Gastrocnemius medialis (tissue), 4 donors: ENCODE measurements at regions not wholly inside any gene's neighbourhood (a gene's known extent, or its start where the extent isn't known, plus 50 kb on each side); places are given as distances from the start of the nearest gene placed in this dataset.

Experiments used
- ATAC-seq, 2 donors: fragments of 150-250 bp; one replicate each; pipeline ENCODE4 v1.9.1; 2016
- DNase-seq, 2 donors: peaks; one replicate each; pipeline ENCODE4 v3.0.0-alpha.2; 2019
- H3K27ac ChIP-seq, 4 donors: fragments of 200-600 bp; sonication (generic); 1 replicate in 1 of 4; 2 replicates in 3 of 4; pipeline ENCODE4 v1.5.1; 2016 to 2018; ENCODE audit warnings: mild to moderate bottlenecking in 2 of 4, moderate library complexity in 1 of 4
- H3K27me3 ChIP-seq, 3 donors: fragments of 200-600 bp; sonication (generic) in 2 of 3; 1 replicate in 1 of 3; 2 replicates in 2 of 3; pipeline versions ENCODE4 v1.5.1 to v1.6.0; 2016 to 2019; ENCODE audit warnings: mild to moderate bottlenecking in 1 of 3, moderate library complexity in 1 of 3
- H3K36me3 ChIP-seq, 2 donors: fragments of 200-600 bp; sonication (generic) in 1 of 2; one replicate each; pipeline ENCODE4 v1.5.1; 2017 to 2018
- H3K4me1 ChIP-seq, 2 donors: fragments of 200-600 bp; sonication (generic) in 1 of 2; one replicate each; pipeline ENCODE4 v1.5.1; 2016 to 2017; ENCODE audit warnings: mild to moderate bottlenecking in 2 of 2
- H3K4me3 ChIP-seq, 4 donors: fragments of 200-600 bp; sonication (generic) in 3 of 4; 1 replicate in 1 of 4; 2 replicates in 3 of 4; pipeline ENCODE4 v1.5.1; 2016 to 2019; ENCODE audit warnings: mild to moderate bottlenecking in 2 of 4
- H3K9me3 ChIP-seq, 3 donors: fragments of 200-600 bp; sonication (generic) in 2 of 3; 1 replicate in 1 of 3; 2 replicates in 2 of 3; pipeline ENCODE4 v1.5.1; 2016 to 2019
- POLR2A ChIP-seq, 2 donors: fragments of 450-650 bp; IDR thresholded peaks; one replicate each; pipeline ENCODE4 v1.6.1; 2017; ENCODE audit warnings: antibody characterized with exemption in 2 of 2, mild to moderate bottlenecking in 2 of 2, moderate library complexity in 2 of 2
- in situ Hi-C, 4 donors: fragments of 200-750 bp; cut with MboI; loops; one replicate each; pipeline versions ENCODE4 v1.15.0 to v1.8.0; 2017; ENCODE audit warnings: low sequenced_read_pairs in 4 of 4
- intact Hi-C: fragments of 100-400 bp; cut with DNase I; formaldehyde crosslinking; loops from one replicate; pipeline ENCODE4 v1.15.1; 2023; ENCODE audit warnings: low total_unique reads
- TF ChIP-seq, protein P1 (sequence below), 5 experiments: fragments of 450-650 bp in 3 of 5; fragments of 200-600 bp in 2 of 5; sonication (generic) in 2 of 5; IDR thresholded peaks in 4 of 5; conservative IDR thresholded peaks in 1 of 5; 1 replicate in 4 of 5; 2 replicates in 1 of 5; pipeline ENCODE4 v1.5.1; 2016 to 2019; ENCODE audit warnings: antibody characterized with exemption in 5 of 5, mild to moderate bottlenecking in 3 of 5, moderate library complexity in 3 of 5

DNA sequence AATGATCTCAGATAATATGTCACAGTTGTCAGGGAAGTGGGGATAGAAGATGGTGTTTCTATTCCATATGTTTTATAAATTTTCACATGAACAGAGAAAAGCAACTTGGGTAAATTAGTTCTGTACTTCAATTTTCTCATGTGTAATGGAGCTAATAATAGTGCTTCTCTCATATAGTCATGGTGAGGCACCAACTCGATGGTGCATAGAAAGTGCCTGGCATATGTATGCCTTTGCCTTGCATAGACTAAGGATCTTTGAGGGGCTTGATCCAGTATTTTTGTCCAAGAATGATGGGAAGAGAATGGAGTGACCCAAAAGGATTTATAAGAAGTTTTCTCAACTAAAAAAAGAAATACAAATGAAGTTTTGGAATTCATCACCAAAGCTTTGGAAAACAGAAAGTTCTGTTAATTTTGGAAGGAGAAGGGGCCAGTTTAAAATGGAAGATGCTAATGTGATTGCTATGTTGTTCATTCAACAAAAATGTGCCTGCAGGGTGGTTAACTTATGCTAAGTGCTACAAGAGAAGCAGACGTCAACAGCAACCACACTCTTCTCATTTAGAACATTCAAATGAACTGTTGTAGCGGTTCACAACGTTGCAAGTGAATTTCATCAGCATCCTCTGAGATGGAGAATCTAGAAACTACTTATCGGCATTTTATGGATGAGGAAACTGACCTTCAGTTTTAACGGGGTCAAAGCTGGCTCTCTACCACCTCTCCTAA is 86.1 kb downstream of the RTP4 start:
- TF ChIP-seq, protein P1, sequence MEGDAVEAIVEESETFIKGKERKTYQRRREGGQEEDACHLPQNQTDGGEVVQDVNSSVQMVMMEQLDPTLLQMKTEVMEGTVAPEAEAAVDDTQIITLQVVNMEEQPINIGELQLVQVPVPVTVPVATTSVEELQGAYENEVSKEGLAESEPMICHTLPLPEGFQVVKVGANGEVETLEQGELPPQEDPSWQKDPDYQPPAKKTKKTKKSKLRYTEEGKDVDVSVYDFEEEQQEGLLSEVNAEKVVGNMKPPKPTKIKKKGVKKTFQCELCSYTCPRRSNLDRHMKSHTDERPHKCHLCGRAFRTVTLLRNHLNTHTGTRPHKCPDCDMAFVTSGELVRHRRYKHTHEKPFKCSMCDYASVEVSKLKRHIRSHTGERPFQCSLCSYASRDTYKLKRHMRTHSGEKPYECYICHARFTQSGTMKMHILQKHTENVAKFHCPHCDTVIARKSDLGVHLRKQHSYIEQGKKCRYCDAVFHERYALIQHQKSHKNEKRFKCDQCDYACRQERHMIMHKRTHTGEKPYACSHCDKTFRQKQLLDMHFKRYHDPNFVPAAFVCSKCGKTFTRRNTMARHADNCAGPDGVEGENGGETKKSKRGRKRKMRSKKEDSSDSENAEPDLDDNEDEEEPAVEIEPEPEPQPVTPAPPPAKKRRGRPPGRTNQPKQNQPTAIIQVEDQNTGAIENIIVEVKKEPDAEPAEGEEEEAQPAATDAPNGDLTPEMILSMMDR (IDR thresholded peaks at IDR 0.05 in 4 of 5, conservative IDR thresholded peaks at IDR 0.05 in 1 of 5) = no peak
- no peak for TF ChIP-seq POLR2A (IDR thresholded peaks at IDR 0.05)
- Histone ChIP-seq H3K4me3 (no peak overlapping the region), H3K27ac (no peak overlapping the region), H3K27me3 (no peaks in the 10 kb centered on the region), H3K36me3 (no peaks in the 10 kb centered on the region), H3K9me3 (no peaks in the 10 kb centered on the region), H3K4me1 (no peaks in the 10 kb centered on the region)
- in situ Hi-C loops (no loop called here), intact Hi-C loops (no loop called here)
- no peak for ATAC-seq
- no peak for DNase-seq

DNA sequence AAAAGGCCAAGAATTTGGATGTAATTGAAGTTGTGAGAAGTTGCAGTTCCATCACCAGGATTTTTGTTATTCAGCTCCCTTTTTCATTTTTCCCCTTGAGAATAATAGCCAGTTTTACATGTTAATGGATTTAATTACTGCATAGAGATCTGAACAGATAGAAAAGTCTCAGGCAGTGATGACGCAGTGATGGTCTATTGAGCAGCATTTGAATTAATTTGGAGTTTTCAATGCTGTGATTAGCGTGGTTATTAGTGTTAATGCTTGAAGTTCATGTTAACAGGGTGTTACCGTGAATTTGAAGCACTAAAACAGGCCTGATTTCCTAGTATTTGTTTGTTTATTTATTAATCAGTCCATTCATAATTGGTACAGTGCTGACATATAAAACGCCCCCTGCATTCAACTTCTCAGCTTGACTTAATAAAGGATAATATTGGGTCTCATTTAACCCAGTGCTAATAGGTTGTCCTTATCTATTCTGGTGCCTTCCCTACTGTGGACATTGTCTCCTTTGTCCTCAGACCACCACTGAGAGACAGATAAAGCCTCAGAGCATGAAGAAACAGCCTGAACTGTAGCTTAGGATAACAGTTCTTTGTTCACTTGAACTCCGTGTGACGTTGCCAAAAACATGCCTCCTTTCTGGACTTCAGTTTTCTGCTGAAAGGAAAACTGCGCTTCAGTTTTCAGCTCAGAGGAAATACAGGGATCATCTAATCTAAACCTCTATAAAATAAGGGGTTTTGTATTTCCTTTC is 82.4 kb downstream of the RTP4 start:
- Histone ChIP-seq H3K4me1 (no peaks in the 10 kb centered on the region), H3K36me3 (no peaks in the 10 kb centered on the region), H3K27ac (no peak overlapping the region), H3K4me3 (no peak overlapping the region), H3K9me3 (no peaks in the 10 kb centered on the region), H3K27me3 (no peaks in the 10 kb centered on the region)
- TF ChIP-seq POLR2A (IDR thresholded peaks at IDR 0.05) = no peak
- no peak for DNase-seq
- ATAC-seq = no peak
- intact Hi-C loops = no loop called here
- in situ Hi-C loops = no loop called here

DNA sequence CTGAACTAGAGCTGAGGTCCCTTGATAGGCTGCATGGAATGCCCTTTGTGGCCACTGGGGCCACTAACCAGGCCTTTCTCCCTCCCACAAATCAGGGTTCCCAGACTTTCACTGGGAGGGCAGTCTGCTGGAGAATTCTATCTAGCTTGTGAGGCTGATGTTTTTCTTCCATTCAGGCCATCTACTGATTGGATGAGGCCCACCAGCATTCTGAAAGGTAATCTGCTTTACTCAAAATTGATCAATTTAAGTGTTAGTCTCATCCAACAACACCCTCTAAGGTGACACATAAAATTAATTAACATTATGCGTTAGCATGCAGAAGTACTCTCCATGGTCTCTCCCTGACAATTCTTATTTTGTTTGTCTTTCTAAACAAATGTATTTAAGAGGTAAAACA is 80.5 kb downstream of the RTP4 start:
- ATAC-seq (no peak), DNase-seq (no peak)
- H3K4me1 ChIP-seq = no peaks in the 10 kb centered on the region
- in situ Hi-C loops = no loop called here
- no peaks in the 10 kb centered on the region for H3K36me3 ChIP-seq
- H3K27ac ChIP-seq = no peak overlapping the region
- intact Hi-C loops = no loop called here
- H3K9me3 ChIP-seq = no peaks in the 10 kb centered on the region
- no peak for TF ChIP-seq POLR2A (IDR thresholded peaks at IDR 0.05)
- TF ChIP-seq, protein P1 (IDR thresholded peaks at IDR 0.05 in 4 of 5, conservative IDR thresholded peaks at IDR 0.05 in 1 of 5) = no peak
- no peaks in the 10 kb centered on the region for H3K27me3 ChIP-seq
- H3K4me3 ChIP-seq = no peak overlapping the region

DNA sequence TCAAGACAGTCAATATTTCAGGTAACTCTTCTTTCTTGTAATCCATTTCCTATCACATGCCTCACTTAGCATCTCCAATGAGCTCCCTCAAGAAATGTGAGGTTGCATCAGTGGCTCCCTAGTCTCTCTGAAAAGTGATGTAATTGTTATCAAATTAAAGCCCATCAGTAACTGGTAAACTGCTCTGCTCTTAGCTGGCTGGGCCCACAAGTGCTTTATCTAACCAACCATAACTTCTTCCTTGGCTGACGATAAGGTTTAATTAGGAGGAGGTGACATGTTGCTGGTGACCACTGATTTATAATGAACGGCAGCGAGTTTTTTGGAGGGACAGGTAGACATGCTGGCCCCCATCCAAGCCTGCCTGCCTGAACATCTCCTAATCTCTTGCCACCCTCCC is 79.6 kb downstream of the RTP4 start:
- no peak for ATAC-seq
- no peaks in the 10 kb centered on the region for H3K4me1 ChIP-seq
- no peak overlapping the region for H3K27ac ChIP-seq
- intact Hi-C loops = no loop called here
- H3K36me3 ChIP-seq = no peaks in the 10 kb centered on the region
- H3K27me3 ChIP-seq = no peaks in the 10 kb centered on the region
- no peak for TF ChIP-seq POLR2A (IDR thresholded peaks at IDR 0.05)
- TF ChIP-seq, protein P1 (IDR thresholded peaks at IDR 0.05 in 4 of 5, conservative IDR thresholded peaks at IDR 0.05 in 1 of 5) = no peak
- no peaks in the 10 kb centered on the region for H3K9me3 ChIP-seq
- in situ Hi-C loops = no loop called here
- H3K4me3 ChIP-seq = no peak overlapping the region
- no peak for DNase-seq

DNA sequence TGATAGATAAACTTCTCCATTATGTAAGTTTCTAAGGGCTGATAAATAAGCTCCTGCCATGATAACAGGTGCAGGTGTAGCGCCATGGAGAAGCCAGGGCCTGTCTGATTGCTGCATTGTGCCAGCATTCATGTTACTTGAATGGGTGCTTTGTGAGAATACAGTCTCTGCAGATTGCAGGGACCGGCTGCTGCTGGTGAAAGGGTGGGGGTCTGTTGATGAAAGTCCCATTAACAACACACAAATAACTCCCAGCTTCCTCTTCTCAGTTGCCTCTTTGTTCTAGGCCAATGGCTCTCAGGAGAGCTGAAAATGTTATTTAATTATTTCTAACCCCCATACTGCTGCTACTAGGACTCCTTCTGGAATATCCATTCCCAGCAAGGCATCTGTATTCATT is 77.2 kb downstream of the RTP4 start:
- H3K27ac ChIP-seq = no peak overlapping the region
- no peak overlapping the region for H3K4me3 ChIP-seq
- H3K4me1 ChIP-seq = no peaks in the 10 kb centered on the region
- in situ Hi-C loops = no loop called here
- TF ChIP-seq, protein P1 (IDR thresholded peaks at IDR 0.05 in 4 of 5, conservative IDR thresholded peaks at IDR 0.05 in 1 of 5) = no peak
- TF ChIP-seq POLR2A (IDR thresholded peaks at IDR 0.05) = no peak
- H3K36me3 ChIP-seq = no peaks in the 10 kb centered on the region
- DNase-seq (no peak), ATAC-seq (no peak)
- intact Hi-C loops = no loop called here
- no peaks in the 10 kb centered on the region for H3K27me3 ChIP-seq
- no peaks in the 10 kb centered on the region for H3K9me3 ChIP-seq
